ENCODE measurements at regions not wholly inside any gene's neighbourhood (a gene's known extent, or its start where the extent isn't known, plus 50 kb on each side); places are given as distances from the start of the nearest gene placed in this dataset.

DNA sequence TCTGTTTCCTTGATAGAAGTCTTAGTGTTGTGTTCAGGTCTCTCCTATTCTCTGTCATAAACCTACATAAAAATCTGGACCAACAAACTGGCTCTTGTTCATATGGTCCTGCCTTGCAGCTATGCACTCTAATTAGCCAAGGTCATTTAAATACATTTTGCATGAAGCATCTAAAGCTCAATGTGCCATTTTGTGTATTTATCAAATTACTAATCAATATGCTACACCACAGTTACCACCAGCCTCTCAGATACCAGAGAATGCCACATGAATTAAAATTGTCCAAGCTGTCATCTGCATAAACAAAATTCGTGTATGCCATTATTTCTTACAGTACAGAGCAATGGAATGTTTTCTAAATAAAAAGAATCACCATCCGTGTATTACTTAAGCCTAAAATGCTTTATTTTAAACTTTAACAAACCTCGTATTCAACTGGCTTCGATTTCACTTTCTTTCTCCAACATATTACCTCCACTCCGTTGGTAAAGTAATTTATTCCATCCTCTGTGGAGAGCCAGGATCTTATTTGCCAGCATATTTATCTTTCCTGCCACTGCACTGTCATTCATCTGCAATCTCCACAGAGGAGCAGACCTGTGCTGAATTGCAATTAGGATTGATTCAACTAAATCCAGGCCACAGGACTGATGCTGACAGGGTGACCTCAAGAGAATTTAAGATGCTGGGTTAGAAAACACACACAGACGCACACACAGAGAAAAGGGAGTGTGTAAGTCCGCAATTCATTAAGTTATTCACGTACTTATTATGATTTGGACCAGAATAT, 284.1 kb upstream of the FOXG1 start:
- TF ChIP-seq POLR2A (IDR thresholded peaks at IDR 0.05): no peak
- TF ChIP-seq EP300 (IDR thresholded peaks at IDR 0.05; ENCODE audit: low read depth): no peak
- TF ChIP-seq POLR2AphosphoS5 (IDR thresholded peaks at IDR 0.05): no peak
- TF ChIP-seq, protein P1, sequence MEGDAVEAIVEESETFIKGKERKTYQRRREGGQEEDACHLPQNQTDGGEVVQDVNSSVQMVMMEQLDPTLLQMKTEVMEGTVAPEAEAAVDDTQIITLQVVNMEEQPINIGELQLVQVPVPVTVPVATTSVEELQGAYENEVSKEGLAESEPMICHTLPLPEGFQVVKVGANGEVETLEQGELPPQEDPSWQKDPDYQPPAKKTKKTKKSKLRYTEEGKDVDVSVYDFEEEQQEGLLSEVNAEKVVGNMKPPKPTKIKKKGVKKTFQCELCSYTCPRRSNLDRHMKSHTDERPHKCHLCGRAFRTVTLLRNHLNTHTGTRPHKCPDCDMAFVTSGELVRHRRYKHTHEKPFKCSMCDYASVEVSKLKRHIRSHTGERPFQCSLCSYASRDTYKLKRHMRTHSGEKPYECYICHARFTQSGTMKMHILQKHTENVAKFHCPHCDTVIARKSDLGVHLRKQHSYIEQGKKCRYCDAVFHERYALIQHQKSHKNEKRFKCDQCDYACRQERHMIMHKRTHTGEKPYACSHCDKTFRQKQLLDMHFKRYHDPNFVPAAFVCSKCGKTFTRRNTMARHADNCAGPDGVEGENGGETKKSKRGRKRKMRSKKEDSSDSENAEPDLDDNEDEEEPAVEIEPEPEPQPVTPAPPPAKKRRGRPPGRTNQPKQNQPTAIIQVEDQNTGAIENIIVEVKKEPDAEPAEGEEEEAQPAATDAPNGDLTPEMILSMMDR (IDR thresholded peaks at IDR 0.05): no peak
- Histone ChIP-seq H3K36me3 (no peaks in the 10 kb centered on the region), H3K27ac (no peak overlapping the region), H3K4me1 (no peaks in the 10 kb centered on the region), H3K9me3 (no peaks in the 10 kb centered on the region), H3K4me3 (no peak overlapping the region), H3K27me3 (no peaks in the 10 kb centered on the region)
- 57 to 63% methylated on average over 8 of the region's 8 CpGs for WGBS, 2 donors (ENCODE audit: low coverage in 1 of 2)
- DNase-seq: no peak
- intact Hi-C loops (cut with DNase I; ENCODE audit: low total_unique reads): loop anchor here (10.0 kb wide), 1 partner anchor 822 kb away; no protein-coding TSS in a partner anchor
- in situ Hi-C loops (cut with MboI; ENCODE audit: low pct_ligation_motif_present in 1 of 4, low pct_unique_long_range_greater_than_20kb in 1 of 4, low sequenced_read_pairs in 3 of 4): no loop called here

DNA sequence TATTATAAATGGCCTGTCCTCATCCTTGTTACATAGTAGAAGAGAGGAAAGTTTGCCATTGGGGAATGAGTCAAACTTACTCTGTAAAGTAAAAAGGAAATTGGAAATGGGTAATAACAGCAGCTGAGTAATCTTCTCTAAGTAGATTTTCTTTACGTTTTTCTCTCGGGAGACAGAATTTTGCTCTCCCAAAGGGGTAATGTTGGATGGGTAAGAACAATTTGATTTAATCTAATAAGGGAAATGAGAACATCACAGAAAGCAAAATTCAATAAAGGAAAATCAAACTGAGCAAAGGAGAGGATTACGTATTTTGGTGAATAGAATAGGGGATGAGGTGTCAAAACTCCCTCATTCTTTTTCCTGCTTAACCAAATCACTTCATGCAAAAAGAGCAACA, 283.1 kb upstream of the FOXG1 start:
- in situ Hi-C loops (cut with MboI; ENCODE audit: low pct_ligation_motif_present in 1 of 4, low pct_unique_long_range_greater_than_20kb in 1 of 4, low sequenced_read_pairs in 3 of 4): no loop called here
- no peaks in the 10 kb centered on the region for H3K4me1 ChIP-seq
- H3K4me3 ChIP-seq: no peak overlapping the region
- intact Hi-C loops (cut with DNase I; ENCODE audit: low total_unique reads): loop anchor here (10.0 kb wide), 1 partner anchor 821 kb away; no protein-coding TSS in a partner anchor
- TF ChIP-seq POLR2A (IDR thresholded peaks at IDR 0.05): no peak
- TF ChIP-seq, protein P1 (IDR thresholded peaks at IDR 0.05): no peak
- TF ChIP-seq POLR2AphosphoS5 (IDR thresholded peaks at IDR 0.05): no peak
- TF ChIP-seq EP300 (IDR thresholded peaks at IDR 0.05; ENCODE audit: low read depth): no peak
- no peak for DNase-seq
- no peaks in the 10 kb centered on the region for H3K9me3 ChIP-seq
- H3K27me3 ChIP-seq: no peaks in the 10 kb centered on the region
- H3K27ac ChIP-seq: no peak overlapping the region
- 83 to 91% methylated on average over 3 of the region's 3 CpGs for WGBS, 2 donors (ENCODE audit: low coverage in 1 of 2)
- H3K36me3 ChIP-seq: no peaks in the 10 kb centered on the region

DNA sequence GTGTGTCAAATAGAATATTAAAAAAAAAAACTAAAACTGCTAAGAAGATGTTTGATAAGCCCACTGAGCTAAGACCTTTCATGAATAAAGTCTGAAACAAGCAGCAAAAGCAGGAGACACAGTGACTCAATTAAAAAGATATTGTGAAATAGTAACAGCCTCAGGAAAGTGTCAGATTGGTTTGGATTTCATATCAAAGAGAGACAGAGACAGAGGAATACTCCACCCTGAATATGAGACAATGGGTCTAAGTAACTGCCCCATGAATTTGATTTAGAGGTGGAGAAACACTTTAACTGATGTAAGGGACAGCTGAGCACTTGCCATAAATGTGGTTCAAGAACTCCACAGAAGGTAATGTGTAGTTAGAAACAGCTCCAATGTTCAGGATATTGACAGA, 277.9 kb upstream of the FOXG1 start:
- Histone ChIP-seq H3K27me3 (no peaks in the 10 kb centered on the region), H3K36me3 (no peaks in the 10 kb centered on the region), H3K4me1 (no peaks in the 10 kb centered on the region), H3K27ac (no peak overlapping the region), H3K4me3 (no peak overlapping the region), H3K9me3 (no peaks in the 10 kb centered on the region)
- in situ Hi-C loops (cut with MboI; ENCODE audit: low pct_ligation_motif_present in 1 of 4, low pct_unique_long_range_greater_than_20kb in 1 of 4, low sequenced_read_pairs in 3 of 4): no loop called here
- no peak for TF ChIP-seq POLR2A (IDR thresholded peaks at IDR 0.05)
- TF ChIP-seq, protein P1 (IDR thresholded peaks at IDR 0.05): no peak
- no peak for TF ChIP-seq POLR2AphosphoS5 (IDR thresholded peaks at IDR 0.05)
- TF ChIP-seq EP300 (IDR thresholded peaks at IDR 0.05; ENCODE audit: low read depth): no peak
- DNase-seq: no peak
- intact Hi-C loops (cut with DNase I; ENCODE audit: low total_unique reads): loop anchor here (10.0 kb wide), 1 partner anchor 816 kb away; no protein-coding TSS in a partner anchor

DNA sequence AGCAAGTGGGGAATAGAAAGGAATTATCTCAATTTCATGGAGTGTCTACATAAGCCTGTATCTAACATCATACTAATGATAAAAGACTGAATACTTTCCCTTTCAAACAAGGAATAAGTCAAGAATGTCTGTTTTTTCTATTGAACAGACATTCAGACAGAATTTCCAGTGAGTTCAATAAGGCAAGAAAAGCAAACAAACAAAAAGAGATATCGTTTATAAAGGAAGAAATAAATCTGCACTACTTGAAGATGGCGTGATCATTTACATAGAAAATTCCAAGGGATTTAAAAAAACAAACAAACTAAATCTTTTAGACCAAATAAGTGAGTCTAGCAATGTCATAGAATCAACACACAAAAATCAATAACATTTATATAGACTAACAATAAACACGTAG, 273.1 kb upstream of the FOXG1 start:
- no peaks in the 10 kb centered on the region for H3K4me1 ChIP-seq
- WGBS, 2 donors (ENCODE audit: low coverage in 1 of 2): 49 to 65% methylated on average over 3 of the region's 3 CpGs
- no peak overlapping the region for H3K27ac ChIP-seq
- DNase-seq: no peak
- H3K36me3 ChIP-seq: no peaks in the 10 kb centered on the region
- in situ Hi-C loops (cut with MboI; ENCODE audit: low pct_ligation_motif_present in 1 of 4, low pct_unique_long_range_greater_than_20kb in 1 of 4, low sequenced_read_pairs in 3 of 4) (no loop called here), intact Hi-C loops (cut with DNase I; ENCODE audit: low total_unique reads) (no loop called here)
- no peaks in the 10 kb centered on the region for H3K27me3 ChIP-seq
- TF ChIP-seq, protein P1 (IDR thresholded peaks at IDR 0.05): no peak
- TF ChIP-seq POLR2A (IDR thresholded peaks at IDR 0.05) (no peak), POLR2AphosphoS5 (IDR thresholded peaks at IDR 0.05) (no peak), EP300 (IDR thresholded peaks at IDR 0.05; ENCODE audit: low read depth) (no peak)
- no peak overlapping the region for H3K4me3 ChIP-seq
- H3K9me3 ChIP-seq: no peaks in the 10 kb centered on the region
